GM12892 (cell line): ENCODE measurements at regions not wholly inside any gene's neighbourhood (a gene's known extent, or its start where the extent isn't known, plus 50 kb on each side); places are given as distances from the start of the nearest gene placed in this dataset.

Source experiments
- POLR2A ChIP-seq: IDR thresholded peaks from 2 replicates; pipeline ENCODE4 v1.6.1; 2011; ENCODE audit warnings: low read depth, low read length, control low read depth
- POLR2AphosphoS5 ChIP-seq: IDR thresholded peaks from 2 replicates; pipeline ENCODE4 v1.6.1; 2011; ENCODE audit warnings: low read depth, low read length, control low read depth
- TAF1 ChIP-seq: IDR thresholded peaks from 2 replicates; pipeline ENCODE4 v1.6.1; 2011; ENCODE audit warnings: low read depth, mild to moderate bottlenecking, control low read depth, low read length, borderline replicate concordance

DNA sequence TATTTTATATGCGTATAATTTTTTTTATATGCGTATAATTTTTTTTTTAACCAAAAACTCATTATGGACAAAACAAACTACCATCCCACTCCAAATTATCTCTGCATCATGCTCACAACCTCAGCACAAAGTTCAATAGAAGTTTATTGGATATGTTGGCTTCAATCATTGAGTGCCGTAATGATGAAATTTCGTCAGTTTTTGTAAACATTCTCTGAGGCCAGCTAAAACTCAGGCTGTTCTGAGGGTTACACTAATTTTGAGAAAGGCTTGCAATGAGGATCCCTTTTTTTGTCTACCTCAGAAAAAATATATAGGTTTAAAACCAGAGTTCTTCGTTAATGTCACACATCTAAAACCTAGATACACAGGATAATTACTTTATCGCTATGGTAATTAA is 1253.2 kb downstream of the EFNA5 start:
- TF ChIP-seq TAF1 (no peak), POLR2AphosphoS5 (no peak), POLR2A (no peak)
